GM18858 (cell line): ENCODE measurements at regions not wholly inside any gene's neighbourhood (a gene's known extent, or its start where the extent isn't known, plus 50 kb on each side); places are given as distances from the start of the nearest gene placed in this dataset.

Experiments
- ATAC-seq: cut with Tn5 transposase; IDR thresholded peaks from one replicate; pipeline ENCODE4 v1.9.1; 2021; ENCODE audit not compliant: unreplicated experiment

DNA sequence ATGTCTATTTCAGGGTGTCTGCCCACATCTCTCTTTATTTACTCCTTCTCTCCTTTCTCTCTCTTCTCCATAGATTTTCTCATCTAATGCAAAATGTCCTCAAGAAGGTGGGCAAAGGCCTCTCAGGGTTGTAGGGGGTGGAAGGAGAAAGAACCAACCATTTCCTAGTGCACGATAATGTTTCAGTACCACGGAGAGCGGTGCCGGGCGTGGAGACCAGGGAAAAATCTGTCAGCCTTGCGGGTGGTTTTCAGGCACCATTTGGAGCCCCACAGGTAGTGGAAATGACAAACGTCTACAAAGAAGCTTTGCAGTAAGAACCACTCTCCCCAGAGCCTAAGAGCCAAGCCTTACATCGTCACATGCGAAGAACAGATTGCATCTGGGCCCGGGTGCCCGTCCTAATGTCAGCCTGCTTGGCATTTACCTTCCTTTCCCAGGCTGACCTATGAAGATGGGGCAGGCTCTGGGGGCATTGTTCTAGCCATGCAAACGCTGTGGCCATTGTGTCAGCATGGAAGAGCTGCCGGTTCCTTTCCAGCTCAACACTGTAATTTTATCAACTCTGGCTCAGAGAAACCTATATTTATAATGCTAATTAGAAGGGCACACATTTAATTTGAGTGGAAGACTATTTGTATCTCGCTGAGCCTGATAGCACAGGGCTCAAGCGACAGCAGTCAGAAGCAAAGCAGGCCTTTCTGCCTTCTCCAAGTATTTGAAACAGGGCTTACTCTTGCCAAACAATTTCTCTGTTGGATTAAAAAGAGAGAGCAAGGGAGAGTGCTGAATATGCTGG lies 430.1 kb upstream of the WWC1 start:
- no peak for ATAC-seq

DNA sequence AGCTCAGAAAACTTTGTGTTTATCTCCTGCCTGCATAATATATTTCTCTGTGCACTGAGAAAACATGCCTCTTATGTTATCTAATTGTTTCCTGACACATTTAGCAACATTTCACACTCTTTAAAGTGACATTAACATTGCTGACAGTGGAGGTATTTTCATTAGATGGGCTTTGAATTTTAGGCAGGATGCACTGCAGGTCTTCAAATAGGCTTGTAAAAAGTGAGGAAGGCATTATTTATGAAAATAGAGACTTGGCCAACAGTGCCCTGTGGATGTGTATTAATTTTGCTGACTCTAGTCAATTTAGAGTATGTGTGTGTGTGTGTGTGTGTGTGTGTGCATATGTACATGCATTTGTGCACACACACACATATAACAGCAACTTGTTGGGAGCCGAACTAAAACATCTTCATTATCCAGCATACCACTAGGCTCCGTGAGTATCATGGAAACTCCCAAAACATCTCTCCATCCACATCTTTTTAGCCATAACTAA lies 429.5 kb upstream of the WWC1 start:
- no peak for ATAC-seq

DNA sequence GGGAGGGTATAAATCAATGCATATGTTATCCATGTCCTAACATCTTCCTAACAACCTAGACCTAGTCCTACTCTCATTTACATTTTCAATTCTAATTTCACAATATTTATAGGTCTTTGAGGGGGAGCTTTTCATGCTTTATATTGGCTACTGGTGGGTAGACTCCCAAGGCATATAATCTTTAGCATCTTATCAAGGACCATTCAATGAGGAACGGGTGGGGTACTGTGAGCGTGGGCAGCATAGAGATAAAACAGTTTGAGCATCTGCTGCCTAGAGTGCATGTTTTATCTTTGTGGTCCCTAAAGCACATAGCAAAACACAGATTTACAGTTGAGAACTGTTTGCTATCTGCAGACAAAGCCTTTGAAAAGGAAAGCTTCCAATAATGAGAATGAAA lies 427.6 kb upstream of the WWC1 start:
- ATAC-seq = no peak

DNA sequence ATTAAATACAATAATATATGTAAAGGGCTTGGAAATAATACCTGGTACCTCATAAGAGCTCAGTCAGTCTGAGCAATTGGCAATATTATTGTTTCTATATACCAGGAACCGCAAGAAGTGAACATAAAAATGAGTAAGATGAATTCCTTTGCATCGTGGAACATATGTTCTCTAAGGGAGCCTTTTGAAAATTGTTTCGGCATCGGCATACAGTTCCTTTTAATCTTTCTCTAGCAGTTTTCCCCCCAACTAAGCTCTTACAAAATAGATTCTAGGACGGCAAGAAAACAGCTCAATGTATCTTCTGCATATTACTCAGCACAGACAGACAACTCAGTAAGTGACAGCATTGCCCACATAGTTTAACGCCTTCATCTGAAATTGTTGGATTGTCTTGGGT lies 426.6 kb upstream of the WWC1 start:
- ATAC-seq = no peak

DNA sequence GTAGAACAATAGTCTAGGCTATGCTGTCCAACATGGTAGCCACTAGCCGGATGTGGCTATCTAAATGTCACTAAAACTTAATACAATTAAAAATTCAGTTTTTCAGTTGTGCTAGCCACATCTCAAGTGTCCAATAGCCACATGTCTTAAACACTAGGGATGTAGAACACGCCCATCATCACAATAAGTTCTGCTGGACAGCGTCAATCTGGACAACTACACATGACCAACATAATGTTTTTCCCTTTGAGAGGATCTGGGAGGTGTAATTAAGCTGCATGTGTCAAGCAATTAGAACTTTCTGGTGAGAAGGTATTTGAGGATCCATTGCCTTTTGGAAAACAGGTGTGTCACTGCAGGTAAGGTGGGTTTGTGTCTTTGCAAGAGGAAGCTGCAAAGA lies 424.6 kb upstream of the WWC1 start:
- no peak for ATAC-seq

DNA sequence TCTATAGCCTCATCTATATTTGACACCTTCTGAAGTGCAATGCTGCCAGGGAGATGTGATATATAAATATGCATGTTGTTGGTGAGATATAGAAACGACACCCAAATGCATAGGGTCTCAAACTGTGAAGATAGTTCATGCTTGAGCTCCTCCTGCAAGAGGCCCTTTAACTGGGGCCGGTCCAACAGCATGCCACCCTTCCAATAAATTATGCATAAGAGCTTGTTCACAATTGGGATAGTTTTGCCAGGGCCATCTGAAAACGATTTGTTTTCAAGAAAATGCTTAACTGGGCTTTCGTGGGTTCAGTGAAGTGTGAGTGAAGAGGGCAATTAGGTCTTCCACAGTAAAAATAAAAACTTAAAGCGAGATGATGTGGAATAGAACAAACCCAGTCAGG lies 424.2 kb upstream of the WWC1 start:
- ATAC-seq = no peak

DNA sequence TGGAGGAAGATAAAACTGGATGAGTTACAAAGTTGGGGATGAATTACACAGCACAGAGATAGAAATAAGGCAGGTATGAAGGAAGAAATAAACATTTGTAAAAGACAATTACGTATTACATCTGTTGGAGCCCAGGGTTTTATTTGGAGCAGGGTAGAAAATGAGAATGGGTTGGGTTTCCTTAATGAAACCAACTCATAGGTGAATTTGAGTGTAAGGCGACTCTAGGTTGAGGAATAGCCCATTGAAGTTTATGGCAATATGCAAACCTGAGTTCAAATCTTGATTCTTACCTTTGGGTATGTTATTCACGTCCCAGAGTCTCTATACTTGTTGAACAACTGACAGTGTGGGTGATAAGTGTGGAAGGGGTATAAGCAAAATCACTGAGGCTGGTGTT lies 422.3 kb upstream of the WWC1 start:
- ATAC-seq = no peak

DNA sequence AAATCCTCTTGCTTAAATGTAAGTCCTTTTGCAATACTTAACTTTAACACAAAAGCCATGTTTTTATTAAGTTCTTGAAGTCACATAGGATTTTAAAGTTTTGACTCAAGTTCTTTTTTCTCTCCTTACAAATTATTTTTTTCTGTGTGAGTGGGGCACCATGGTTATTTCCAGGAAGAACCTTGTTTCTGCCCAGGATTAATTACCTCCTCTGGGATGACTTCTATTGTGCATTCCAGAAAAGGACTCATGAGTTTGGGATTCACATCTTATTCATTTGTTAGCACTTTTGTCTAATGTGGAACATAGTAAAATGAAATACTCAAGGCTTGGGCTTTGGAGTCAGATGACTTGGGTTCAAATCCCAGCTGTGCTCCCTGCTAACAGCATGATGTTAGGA lies 421.4 kb upstream of the WWC1 start:
- ATAC-seq = no peak

DNA sequence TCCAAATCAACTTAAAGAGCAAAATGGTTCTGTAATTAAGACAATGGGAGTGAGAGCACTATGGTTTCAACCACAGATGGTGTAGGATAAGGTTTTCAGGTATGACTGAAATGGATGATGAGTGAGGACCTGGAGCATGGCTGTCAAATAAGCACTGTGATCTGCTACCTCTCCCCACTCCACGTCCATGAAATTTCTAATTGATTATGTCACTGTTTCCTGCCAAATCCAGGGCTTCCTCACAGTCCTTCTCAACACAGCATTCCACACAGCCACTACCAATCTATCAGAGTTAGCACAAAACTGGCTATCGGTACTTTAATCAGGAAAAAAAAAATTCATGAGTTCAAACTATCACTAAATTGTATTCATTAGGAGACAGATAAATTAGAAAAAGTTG lies 420.4 kb upstream of the WWC1 start:
- no peak for ATAC-seq

DNA sequence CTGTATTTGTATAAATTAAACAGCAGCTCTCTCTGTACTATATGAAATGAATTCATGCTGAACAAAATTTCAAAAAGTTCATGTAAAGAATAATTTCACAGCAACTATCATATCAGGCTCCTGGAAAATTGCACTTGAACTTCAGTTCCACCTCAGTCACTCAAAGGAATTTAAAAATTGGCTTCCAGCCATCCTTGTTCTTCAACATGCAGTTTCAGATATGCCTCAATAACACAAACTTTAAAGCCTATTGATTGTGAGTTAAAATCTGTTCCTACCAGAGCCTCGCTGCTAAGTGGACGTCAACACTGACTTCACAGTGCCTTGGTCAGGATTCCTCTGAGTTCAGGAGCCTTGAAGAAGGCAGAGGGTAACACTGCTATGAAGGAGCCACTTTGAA lies 418.7 kb upstream of the WWC1 start:
- ATAC-seq = no peak

DNA sequence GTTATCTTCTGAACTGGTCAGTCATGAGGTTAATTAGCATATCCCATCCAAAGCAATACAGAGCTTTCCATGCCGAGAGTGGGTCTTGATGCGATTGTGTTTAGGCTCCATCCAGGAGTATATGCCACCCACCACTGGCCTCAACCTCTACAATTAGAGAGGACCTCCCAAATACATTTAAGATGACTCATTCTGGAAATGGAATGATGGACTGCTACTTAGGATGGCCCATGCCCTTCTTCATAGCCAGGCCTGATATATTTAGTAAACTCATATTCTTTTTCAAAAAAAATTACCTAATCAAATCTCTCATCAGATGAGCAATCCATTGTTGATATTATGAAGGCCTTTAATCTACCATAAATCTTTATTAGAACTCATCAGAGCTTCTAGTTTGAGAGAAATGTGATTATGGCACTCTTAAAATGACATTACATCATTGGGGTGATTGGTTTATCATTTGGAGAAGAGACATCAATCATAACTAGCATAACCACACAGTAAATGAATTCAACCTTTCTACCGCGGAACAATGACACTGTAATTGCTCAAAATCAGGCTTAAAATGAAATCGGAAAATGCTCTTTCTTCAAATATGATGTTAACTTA lies 414.2 kb upstream of the WWC1 start:
- no peak for ATAC-seq

DNA sequence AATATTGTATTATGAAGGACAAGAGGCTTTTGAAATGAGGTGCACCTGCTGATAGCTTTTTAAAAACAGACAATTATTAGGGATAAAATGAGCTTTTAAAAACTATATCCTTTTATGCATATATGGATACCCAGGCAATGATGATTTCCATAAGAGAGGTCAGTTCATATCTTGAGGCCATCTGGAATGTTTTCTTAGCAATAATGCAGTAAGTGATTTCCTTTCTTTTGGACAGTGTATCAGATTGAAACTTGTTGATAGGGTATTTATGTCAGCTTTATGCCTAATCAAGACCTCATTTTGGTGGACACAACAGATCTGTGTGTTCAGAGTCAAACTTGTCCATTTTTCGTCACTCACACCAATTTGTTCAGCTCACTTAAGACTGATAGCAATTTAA lies 413.5 kb upstream of the WWC1 start:
- ATAC-seq = no peak

DNA sequence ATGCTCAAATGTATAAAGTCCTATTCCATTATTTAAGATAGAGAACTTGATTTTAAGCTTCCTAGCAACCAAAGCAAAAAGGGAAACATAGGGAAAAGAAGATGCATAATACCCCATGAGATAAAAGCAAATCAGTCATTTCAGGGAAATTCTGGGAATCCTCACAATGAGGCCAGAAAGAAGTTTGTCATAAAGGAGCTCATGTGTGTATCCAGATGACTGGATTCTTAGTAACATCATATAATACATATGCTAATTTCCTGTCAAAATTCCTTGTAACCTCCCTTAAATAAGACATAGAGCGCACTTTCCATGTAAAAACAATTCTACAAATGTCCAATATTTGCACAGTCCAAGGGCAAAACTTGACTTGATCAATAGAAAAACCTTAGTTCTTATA lies 411.0 kb upstream of the WWC1 start:
- no peak for ATAC-seq

DNA sequence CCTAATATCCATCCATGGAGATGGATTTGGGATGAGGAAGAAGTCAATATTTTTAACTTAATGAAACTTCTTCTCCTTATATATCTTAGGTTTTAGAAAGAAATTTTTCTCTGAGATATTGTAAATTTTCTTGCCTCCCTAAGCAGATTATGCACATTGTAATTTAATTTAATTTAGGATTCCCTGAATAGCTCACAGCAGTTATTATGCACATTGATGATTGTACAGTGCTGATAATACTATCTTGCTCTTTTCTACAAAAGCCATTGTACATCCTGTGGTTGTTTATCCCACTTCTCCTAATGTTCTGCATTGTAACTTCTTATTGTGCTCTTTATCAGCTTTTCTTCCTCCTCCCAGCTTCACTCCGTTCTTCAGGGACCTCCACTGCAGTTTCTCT lies 410.4 kb upstream of the WWC1 start:
- no peak for ATAC-seq

DNA sequence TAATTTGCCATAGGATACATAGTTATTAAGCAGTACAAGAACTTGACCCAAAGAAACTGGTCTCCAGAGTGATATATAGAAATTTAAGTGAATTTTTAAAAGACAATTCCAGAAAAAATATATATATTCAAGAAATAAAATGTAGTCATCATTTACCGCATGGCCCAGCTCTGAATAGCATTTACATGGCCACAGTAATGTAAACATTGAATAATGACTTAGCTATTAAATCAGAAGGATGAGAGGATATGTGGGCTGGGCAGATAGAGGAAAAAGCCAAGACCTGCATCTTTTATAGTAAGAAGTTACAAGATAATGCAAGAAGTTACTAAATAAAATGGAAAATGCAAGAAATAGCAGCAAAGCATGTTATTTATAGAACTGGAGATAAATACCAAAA lies 405.2 kb upstream of the WWC1 start:
- ATAC-seq = no peak

DNA sequence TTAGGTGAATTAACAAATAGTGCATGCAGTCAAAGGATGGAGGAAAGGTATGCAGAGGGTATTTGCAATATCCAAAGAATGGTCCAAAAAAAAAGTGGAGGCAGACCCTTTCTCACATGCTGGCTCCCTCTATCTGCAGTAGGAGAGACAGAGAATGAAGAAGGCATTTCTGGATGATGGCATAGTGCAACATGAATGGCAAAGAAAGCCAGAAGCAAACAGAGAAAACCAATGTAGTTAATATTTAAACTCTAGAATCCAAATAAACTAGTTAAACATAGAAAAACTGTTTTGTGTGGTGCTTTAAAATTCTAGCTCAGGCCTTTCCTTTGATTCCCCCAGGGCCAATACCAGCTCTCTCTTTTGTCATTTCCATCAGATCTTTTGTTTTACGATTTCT lies 403.1 kb upstream of the WWC1 start:
- ATAC-seq = no peak

DNA sequence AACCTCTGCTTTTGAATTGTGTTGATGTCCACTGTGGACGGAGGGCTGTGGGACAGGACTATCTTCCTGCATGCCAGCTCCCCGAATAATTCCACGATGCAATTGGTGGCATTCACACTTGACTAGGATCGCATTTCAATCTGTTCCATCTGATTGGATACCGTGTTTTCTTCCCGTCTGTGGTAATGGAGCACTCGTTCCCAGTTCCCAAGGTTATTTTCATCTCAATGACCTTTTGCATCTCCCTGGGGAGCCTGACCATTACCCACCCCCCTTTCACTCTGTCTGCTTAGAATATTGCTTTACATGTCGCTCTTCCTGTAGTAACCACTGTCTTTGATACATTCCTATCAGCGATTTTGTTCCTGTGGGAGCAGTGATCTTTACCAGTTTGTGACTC lies 402.2 kb upstream of the WWC1 start:
- no peak for ATAC-seq

DNA sequence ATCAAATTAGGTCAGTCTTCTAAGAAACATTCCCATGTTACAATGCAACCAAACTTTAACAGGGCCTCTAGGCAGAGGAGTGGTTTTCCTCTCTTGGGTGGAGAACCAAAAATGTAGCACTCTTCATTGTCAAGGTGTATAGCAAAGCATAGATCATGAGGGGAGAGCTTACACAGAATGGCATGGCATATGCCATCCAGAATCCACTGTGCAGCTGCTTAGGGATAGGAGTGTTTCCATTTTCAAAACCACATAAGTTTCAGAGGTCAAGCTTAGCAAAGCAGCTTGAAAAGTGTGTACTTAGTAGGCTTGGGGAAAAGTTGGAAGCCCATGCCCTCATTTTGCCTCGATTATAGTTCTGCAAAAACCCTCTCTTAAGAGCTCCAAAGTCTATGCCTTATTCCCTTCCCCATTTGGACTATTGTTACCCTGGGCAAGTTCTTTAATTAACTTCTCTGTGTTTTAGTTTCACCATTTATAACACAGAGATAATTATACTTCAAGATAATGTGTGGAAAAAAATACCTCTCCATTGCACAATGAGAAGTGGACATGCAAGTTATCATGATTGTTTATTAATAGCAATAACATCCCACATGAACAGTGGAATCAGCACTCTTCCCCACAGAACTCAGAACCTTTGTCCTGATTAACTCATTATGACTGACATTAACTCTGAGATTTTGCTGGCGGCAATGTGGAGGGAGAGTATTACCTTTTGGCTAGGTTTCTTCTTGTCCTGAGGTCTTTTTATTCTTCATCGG lies 398.9 kb upstream of the WWC1 start:
- ATAC-seq = no peak

DNA sequence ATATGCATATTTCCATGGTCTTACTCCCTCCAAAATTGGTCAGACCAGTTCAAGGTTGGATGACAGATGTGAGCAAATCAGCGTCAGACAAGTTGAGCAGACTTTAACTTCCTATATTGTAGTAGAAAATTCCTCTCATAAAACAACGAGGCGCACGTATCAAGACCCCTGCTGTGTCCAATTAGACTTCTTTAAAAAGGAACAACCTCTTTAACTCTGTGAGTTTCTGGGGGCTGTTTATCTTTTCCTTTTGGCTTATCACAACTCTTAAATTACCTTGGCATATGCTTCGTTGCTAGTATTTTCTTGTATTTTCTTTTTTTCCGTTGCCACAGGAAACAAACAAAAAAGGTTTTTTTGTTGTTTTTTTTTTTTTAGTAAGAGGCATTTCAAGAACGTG lies 398.2 kb upstream of the WWC1 start:
- no peak for ATAC-seq

DNA sequence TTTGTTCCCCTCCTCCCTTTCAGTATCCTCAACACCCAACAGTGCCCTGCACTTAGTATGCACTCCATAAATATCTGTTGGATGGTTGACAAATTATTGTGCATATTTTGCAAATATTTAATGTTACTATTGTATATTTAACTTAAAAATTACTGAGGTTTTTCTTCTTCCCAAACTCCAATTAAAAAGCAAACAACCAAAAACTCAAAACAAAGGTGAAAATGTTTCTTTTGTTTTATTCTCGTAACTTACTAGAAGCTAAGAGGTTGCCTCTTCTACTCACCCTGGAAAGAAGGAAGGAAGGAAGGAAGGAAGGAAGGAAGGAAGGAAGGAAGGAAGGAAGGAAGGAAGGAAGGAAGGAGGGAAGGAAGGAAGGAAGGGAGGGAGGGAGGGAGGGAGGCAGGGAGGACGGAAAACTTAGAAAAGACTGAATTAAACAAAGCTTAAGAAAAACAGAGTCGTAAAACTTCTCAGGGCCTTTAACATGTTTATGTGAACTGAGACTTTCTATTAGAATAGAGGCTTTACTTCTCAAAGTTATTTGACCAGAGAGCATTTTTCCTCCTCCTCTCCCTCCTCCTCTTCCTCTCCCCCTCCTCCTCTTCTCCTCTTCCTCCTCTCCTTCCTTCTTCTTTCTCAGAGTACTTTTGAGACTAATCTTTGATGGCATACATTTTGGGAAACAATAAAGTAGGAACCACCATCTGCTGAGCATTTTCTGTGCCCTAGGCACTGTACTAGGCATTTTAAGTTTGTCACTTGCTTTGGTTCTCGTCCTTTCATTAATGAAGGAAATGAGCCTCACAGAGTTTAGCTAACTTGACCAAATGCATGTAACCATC lies 396.6 kb upstream of the WWC1 start:
- ATAC-seq = no peak
